Activated CD8-positive, alpha-beta memory T cell treated with anti-CD3 and anti-CD28 coated beads for 48 hours (primary cell): ENCODE measurements at regions not wholly inside any gene's neighbourhood (a gene's known extent, or its start where the extent isn't known, plus 50 kb on each side); places are given as distances from the start of the nearest gene placed in this dataset.

Experiments used
- DNase-seq, 3 experiments: peaks; one replicate each; pipeline ENCODE4 v3.0.0-alpha.2; 2020; ENCODE audit warnings: low read depth in 2 of 3, low spot score in 2 of 3

- DNase-seq = no peak
These were observed 53.4 kb upstream of the DLK1 start for GRCh38 chr14:100673085-100673806.

GRCh38 chr14:100673807-100674154 lies 52.9 kb upstream of the DLK1 start:
- DNase-seq = no peak

- no peak for DNase-seq
These were observed 52.3 kb upstream of the DLK1 start for GRCh38 chr14:100674428-100674827.

GRCh38 chr14:100674897-100675619 lies 51.6 kb upstream of the DLK1 start:
- no peak for DNase-seq

GRCh38 chr14:100675699-100676684 lies 50.7 kb upstream of the DLK1 start:
- no peak for DNase-seq
